Ishikawa (cell line): ENCODE measurements at regions not wholly inside any gene's neighbourhood (a gene's known extent, or its start where the extent isn't known, plus 50 kb on each side); places are given as distances from the start of the nearest gene placed in this dataset.

Source experiments
- CEBPB ChIP-seq: IDR thresholded peaks from 2 replicates; pipeline ENCODE4 v1.6.1; 2012
- CREB1 ChIP-seq: IDR thresholded peaks from 2 replicates; pipeline ENCODE4 v1.6.1; 2012; ENCODE audit warnings: low read depth
- EGR1 ChIP-seq: IDR thresholded peaks from 2 replicates; pipeline ENCODE4 v1.6.1; 2012
- EP300 ChIP-seq: IDR thresholded peaks from 2 replicates; pipeline ENCODE4 v1.6.1; 2012; ENCODE audit warnings: borderline replicate concordance
- FOXM1 ChIP-seq: IDR thresholded peaks from 2 replicates; pipeline ENCODE4 v1.6.1; 2012; ENCODE audit warnings: low read depth, borderline replicate concordance
- MAX ChIP-seq: IDR thresholded peaks from 2 replicates; pipeline ENCODE4 v1.6.1; 2012
- NFIC ChIP-seq: IDR thresholded peaks from 2 replicates; pipeline ENCODE4 v1.6.1; 2012
- RAD21 ChIP-seq: IDR thresholded peaks from 2 replicates; pipeline ENCODE4 v1.6.1; 2012; ENCODE audit warnings: low read depth
- REST ChIP-seq: IDR thresholded peaks from 2 replicates; pipeline ENCODE4 v1.6.1; 2012; ENCODE audit warnings: low read depth, mild to moderate bottlenecking
- TAF1 ChIP-seq: IDR thresholded peaks from 2 replicates; pipeline ENCODE4 v1.6.1; 2012; ENCODE audit warnings: low read depth, mild to moderate bottlenecking
- TCF12 ChIP-seq: IDR thresholded peaks from 2 replicates; pipeline ENCODE4 v1.6.1; 2012; ENCODE audit warnings: low read depth
- TEAD4 ChIP-seq: IDR thresholded peaks from 2 replicates; pipeline ENCODE4 v1.6.1; 2012
- USF1 ChIP-seq: IDR thresholded peaks from 2 replicates; pipeline ENCODE4 v1.6.1; 2012
- YY1 ChIP-seq: IDR thresholded peaks from 2 replicates; pipeline ENCODE4 v1.6.1; 2012; ENCODE audit warnings: low read depth
- ZBTB7A ChIP-seq: IDR thresholded peaks from 2 replicates; pipeline ENCODE4 v1.6.1; 2012; ENCODE audit warnings: low read depth

- TF ChIP-seq USF1 (no peak), EP300 (no peak)
These were observed 71.0 kb upstream of the TBCA start for GRCh38 chr5:77847129-77847460.

GRCh38 chr5:77846422-77847128 lies 70.4 kb upstream of the TBCA start:
- TF ChIP-seq EGR1: no peak

GRCh38 chr5:77845324-77845646 lies 69.1 kb upstream of the TBCA start:
- TF ChIP-seq ZBTB7A (no peak), YY1 (no peak), EGR1 (no peak), MAX (no peak)

- TF ChIP-seq NFIC (no peak), TAF1 (no peak), ZBTB7A (no peak), TCF12 (no peak), EP300 (no peak), USF1 (no peak), TEAD4 (no peak), RAD21 (no peak), EGR1 (no peak), YY1 (no peak), MAX (no peak), CEBPB (no peak), CREB1 (no peak), FOXM1 (no peak), REST (no peak)
These were observed 68.6 kb upstream of the TBCA start for GRCh38 chr5:77844623-77845323.

- TF ChIP-seq CEBPB (no peak), USF1 (no peak), FOXM1 (no peak), EGR1 (no peak), TCF12 (no peak), TAF1 (no peak), YY1 (no peak), EP300 (no peak), RAD21 (no peak), REST (no peak), MAX (no peak), ZBTB7A (no peak), NFIC (no peak), CREB1 (no peak), TEAD4 (no peak)
These were observed 68.2 kb upstream of the TBCA start for GRCh38 chr5:77844373-77844622.
